HL-60/S4 treated with retinoic acid at 250 ng/mL for 4 days and 3 days (cell line): ENCODE measurements at regions not wholly inside any gene's neighbourhood (a gene's known extent, or its start where the extent isn't known, plus 50 kb on each side); places are given as distances from the start of the nearest gene placed in this dataset.

Experiments used
- in situ Hi-C: fragments of 300-500 bp; cut with MboI; formaldehyde crosslinking; loops from 2 replicates; pipeline ENCODE4 v1.7.0; 2022; ENCODE audit warnings: low sequenced_read_pairs

DNA sequence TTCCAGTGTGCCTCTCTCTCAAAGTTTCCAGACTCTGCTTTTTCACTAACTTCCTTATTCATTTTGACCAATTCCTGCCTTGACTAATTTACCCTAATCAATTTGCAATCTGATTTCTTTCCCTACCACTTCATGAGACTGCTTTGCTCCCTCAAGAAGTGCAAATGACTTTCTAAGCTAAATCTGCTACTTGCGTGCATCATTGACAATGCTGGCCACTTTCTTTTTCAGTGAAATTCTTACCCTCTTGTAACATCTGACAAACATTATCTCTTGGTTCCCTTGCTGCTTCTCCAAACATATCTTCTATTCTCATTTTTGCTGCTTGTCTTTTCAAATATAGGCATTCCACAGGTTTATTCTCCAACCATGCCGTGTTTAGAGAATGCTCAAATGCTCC is 659.9 kb downstream of the USP25 start:
- in situ Hi-C loops: no loop called here

DNA sequence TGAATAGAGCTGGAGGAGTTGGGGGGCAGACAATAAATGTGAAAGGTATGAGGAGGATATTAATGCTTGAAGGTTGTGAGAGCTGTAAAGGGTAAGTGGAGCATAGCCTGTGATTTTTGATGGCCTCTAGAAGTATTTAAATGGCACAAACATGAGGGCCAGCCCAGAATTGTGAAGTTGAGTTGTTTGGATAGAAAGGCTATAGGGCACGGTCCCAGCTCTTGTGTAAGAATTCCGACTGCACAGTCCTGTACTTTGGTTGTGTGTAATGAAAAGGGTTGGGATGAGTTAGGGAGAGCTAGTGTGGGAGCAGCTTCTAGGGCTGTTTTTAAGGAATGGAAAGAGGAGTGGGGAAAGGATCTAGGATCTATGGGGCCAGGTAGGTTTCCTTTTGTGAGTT is 665.5 kb downstream of the USP25 start:
- in situ Hi-C loops: no loop called here

- in situ Hi-C loops: no loop called here
Measured at GRCh38 chr21:16402752-16403151, 673.0 kb downstream of the USP25 start.

DNA sequence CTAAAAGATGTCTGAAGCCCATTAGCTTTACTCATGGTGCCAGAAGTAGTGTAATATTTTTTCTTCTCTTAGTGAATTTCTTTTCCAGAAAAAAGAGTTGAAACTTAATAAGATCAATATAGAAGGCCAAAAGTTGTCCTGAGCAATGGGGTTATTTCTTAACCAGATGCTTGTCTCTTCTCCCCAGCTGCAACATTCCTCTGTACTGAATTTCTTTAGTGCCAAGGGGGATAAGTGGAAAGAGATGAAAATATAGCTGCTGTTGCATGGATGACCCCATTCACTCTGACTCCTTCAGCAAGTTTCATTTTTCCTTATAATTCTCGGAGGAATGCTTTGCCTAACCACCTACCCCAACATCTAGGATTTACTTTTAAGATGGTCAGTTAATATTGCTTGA is 675.0 kb downstream of the USP25 start:
- in situ Hi-C loops: no loop called here

GRCh38 chr21:16406355-16406754 is 676.6 kb downstream of the USP25 start:
- in situ Hi-C loops: no loop called here

DNA sequence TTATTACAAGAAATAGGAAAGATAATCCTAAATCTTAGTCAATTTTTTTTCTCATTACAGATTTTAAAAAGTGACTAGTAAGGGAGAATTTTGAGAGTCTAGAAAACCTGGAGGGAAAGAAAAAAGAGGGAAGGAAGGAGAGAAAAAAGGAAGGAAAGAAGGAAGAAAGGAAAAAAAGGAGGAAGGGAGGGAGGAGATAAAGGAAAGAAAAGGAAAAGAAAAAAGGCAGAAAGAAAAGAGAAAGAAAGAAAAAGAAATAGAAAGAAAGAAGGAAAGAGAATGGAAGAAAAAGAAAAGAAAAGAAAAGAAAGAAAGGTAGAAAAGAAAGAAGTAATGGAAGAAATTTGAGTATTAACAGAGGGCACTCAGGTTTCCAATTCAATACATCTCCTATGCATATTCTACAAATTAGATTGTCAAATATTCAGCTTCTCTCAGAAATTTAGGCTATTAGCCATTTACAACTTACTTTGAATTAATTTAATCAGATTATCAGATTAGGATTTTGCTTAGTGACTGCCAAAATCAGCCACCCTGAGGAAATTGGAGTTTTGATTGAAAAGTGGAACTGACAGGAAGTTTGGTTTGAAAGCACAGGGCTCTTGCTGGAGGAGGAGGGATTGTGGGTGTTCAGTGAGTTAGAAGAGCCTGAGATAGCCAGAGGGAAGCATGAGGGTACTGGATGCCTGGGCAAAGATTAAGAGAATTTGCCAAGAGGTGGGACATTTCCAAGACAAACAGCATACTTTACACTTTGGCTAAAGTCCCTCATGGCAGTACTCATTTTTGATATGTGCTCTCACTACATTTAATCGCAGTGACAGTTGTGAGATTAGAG is 677.8 kb downstream of the USP25 start:
- in situ Hi-C loops: no loop called here

DNA sequence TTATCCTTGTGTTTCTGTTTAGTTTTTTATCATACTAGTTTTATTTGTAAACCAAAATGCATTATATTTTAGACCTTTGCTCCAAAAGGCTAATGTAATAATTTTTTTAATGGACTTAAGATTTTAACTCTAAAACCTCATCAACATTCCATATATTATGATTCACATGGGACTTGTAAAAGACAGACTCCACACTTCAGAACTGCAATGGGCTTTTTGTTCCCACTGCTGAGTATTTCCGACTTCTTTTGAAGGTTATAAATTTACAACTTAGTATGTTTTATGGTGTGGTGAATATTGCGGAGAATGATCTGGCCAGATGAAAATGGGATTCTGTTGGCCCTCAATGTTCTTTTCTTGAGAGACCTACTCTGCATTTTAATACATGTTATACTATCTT is 678.5 kb downstream of the USP25 start:
- in situ Hi-C loops: no loop called here

DNA sequence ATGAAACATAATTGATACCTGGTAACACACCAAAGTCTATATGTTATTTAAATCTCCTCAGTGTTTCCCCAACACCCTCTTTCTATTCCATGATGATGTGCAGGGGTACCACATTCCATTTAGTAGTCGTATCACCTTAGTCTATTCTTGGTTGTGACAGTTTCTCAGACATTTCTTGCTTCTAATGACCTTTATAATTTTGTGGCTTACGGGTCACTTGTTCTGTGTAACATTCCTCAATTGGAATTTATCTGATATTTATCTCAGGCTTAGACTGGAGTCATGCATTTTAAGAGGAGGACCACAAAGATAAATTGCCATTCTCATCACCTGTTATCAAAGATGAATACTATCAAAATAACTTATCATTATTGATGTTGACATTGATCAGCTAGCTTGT is 679.6 kb downstream of the USP25 start:
- in situ Hi-C loops: no loop called here

DNA sequence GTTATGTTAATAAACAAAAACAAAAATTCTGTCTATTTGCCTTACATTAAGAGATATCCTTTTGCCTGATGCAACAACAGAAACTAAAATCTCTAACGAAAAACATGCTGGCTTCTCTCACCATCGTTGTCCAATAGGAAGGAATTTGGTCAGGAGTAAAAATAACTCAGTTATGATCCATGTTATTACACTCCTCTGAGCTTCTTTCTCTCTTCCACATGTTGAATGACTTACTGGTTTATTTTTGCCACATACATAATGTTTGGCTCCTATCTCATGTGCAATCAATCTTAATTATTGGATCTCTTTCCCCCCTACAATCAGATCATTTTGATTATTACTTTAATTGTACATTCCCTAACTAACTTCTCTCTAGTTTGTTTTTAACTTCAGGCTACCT is 688.4 kb downstream of the USP25 start:
- in situ Hi-C loops: no loop called here

GRCh38 chr21:16418642-16419041 is 688.9 kb downstream of the USP25 start:
- in situ Hi-C loops: no loop called here

GRCh38 chr21:16419188-16419921 is 689.6 kb downstream of the USP25 start:
- in situ Hi-C loops: no loop called here

DNA sequence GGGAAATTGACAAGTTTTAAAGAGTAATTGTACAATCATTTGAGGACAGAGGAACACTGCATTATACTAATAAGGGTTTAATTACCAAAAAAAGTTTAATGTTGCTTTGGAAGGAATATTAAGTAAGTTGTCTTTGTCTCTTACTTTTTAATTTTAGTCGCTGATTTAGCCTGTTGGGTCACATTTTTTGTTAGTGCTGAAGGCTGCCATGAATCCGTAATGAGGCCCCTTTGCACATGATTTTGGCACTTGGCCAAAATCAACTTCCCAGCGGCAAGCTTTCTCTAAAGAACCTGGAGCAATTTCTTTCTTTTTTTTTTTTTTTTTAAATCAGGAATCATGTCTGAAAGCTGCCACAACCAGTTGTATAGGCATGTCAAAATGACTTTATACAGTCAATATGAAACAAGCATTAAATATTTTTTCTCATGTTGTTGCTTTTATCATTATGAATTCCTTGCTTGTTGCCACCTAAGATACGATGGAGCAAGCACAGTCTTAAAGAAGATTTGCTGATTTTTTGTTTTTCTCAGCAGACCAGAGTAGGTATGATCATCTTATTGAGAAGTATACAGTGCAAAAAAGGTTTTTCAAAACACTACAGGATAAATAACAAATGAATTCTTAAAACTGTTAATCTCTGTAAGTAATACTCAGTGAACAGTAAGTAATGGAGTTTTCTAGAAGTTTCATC is 690.4 kb downstream of the USP25 start:
- in situ Hi-C loops: no loop called here

DNA sequence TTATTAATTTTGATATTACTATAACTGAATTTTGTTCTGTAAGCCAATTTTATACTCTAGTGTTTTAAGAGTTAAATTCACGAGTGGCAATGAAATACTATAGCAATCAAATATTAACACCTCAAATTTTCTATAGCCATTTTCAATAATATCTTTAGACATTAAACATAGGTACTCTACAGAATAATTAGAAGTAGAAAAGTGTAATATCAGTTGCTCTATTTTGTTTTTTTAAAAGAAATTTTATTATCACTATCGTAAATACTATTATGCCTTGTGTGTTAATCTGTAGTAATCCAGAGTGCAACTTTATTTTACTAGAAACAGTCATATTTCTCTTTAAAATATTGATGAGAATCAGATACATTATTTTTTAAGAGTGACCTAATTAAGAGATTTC is 691.2 kb downstream of the USP25 start:
- in situ Hi-C loops: no loop called here

DNA sequence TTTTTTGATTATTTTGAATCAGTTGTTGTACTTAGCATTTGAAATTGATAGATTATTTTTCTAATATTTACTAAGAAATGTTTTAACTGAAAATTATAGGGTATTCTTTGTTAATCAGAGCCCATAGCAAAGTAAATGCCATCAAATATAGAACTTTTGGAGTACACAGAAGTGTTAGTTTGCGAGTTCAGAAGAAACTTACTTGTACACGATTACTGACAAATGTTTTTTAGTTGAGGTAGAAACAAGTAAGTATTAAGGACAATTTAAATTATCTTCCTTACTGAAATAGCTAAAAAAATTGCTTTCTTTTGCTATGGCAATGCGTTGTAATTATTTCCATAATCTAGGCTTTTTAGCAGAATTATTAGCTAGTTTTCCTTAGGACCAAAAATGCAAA is 692.2 kb downstream of the USP25 start:
- in situ Hi-C loops: no loop called here

DNA sequence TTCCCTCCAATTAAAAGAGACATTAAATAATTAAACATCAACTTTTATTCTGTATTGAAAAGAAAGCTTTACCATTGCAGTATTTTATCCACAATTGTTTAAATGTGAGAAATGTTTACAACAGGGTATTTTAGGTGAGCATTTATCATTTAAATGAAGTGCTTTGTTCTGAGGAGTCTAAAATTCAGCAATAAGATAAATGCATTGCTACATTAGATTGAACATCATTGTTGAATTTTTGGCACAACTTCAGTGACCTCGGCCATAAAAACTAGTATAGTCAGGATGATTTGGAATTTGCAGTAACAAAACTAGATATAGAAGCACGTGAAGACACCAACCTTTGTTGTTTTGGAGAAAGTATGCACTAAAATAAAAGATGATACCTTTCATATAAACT is 692.9 kb downstream of the USP25 start:
- in situ Hi-C loops: no loop called here

DNA sequence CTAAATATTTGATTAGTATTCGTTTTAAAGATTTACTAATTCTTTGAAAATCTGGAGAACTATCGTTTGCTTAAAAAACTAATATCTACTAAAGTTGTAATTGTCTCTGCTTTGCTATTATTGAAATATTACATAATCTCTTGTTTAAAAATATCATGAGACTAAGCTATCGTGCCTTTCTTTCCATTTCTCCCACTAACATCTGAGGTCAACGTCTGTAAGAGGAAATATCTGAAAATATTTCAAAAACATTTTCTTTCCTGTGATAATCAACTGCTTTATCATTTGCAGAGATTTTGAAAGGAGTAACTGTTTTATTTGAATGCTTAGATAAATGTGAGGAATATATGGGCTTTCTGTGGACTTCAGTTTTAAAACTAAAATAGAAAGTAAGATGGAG is 694.1 kb downstream of the USP25 start:
- in situ Hi-C loops: no loop called here

DNA sequence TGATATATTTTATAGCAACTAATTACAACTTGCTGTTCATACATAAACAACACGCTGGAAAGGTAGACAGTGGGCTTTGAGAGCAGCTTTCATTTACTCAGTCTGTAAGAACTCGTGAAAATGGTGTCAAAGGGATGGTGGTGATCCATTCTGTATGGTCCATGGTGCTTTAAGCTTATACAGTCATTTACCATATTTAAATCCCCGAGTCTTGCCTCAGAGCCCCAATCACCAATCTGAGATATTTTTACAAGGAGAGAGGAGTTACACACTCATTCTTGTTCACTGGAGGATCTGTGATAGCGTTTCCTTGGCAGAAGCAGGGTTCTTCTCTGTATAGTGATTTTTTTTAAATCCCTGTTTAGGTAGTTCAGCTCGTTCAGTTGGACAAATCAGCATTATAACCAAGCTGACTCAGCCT is 694.6 kb downstream of the USP25 start:
- in situ Hi-C loops: no loop called here

- in situ Hi-C loops: no loop called here
Measured at GRCh38 chr21:16425376-16425775, 695.6 kb downstream of the USP25 start.

DNA sequence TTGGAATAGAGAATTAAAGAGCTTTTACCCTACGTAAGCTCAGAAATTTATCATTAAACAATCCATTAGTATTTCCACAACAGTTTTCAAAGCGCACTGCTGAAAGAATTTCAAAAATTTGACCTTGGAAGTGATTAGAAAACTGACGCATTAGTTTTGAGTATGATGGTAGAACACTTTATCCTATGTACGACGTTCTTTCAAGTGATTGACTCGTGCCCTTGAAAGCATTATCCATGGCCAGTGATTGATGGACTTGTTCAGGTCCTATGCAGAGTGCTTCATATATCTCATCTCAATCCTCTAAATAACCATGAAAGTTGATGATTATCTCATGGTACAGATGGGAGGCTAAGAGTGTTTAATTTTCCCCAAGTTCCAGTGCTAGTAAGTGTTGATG is 697.2 kb downstream of the USP25 start:
- in situ Hi-C loops: no loop called here

DNA sequence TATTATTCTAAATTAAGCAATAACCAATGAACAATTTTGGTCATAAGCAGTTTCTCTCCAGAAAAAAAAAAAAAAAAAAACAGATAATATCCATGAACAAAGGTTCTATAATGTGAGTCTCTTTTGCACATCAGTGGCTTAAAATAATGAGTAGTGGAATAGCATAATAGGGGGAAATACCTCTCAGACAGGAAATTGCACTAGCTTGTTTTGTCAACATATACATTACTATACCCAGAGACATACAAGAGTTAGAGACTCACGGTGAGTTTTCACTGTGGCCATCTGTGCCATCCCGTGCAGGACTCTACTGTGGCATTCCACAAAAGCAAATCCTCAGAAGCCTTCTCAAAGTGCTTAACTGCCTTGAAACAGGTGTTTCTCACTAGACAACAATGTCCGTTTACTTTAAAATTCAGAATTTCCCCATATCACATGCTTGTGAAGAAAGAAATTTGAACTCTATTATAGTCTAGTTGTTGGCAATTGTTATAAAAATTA is 697.9 kb downstream of the USP25 start:
- in situ Hi-C loops: no loop called here

GRCh38 chr21:16437586-16437985 is 707.8 kb downstream of the USP25 start:
- in situ Hi-C loops: no loop called here

DNA sequence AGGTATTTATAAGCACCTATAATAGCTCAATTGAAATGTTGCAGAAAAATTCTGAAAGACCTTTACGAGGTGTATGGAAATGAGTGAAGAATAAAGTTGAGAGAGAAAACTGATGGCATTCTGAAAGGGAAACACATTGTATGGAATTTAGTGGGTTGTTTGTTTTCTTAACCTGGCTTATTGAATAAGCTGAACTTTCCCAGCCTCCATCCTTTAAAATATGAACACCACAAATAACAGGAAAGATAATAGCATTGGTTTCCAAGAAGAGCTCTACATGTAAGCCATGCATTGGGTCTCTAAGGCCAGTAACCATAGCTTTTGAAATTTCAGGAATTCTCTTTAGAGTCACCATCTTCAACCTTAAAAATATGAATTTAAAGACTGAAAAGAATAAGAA is 709.0 kb downstream of the USP25 start:
- in situ Hi-C loops: no loop called here
